ENCODE measurements at regions not wholly inside any gene's neighbourhood (a gene's known extent, or its start where the extent isn't known, plus 50 kb on each side); places are given as distances from the start of the nearest gene placed in this dataset.

- TF ChIP-seq, protein P1, sequence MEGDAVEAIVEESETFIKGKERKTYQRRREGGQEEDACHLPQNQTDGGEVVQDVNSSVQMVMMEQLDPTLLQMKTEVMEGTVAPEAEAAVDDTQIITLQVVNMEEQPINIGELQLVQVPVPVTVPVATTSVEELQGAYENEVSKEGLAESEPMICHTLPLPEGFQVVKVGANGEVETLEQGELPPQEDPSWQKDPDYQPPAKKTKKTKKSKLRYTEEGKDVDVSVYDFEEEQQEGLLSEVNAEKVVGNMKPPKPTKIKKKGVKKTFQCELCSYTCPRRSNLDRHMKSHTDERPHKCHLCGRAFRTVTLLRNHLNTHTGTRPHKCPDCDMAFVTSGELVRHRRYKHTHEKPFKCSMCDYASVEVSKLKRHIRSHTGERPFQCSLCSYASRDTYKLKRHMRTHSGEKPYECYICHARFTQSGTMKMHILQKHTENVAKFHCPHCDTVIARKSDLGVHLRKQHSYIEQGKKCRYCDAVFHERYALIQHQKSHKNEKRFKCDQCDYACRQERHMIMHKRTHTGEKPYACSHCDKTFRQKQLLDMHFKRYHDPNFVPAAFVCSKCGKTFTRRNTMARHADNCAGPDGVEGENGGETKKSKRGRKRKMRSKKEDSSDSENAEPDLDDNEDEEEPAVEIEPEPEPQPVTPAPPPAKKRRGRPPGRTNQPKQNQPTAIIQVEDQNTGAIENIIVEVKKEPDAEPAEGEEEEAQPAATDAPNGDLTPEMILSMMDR (IDR thresholded peaks at IDR 0.05) = no peak
- no peak for TF ChIP-seq REST (IDR thresholded peaks at IDR 0.05; ENCODE audit: insufficient read depth in 1 of 2, low read depth in 2 of 2, low read length in 1 of 2)
Observed at GRCh38 chr12:59046763-59047534, 126.6 kb upstream of the LRIG3 start.
